HepG2 (cell line): ENCODE measurements at regions not wholly inside any gene's neighbourhood (a gene's known extent, or its start where the extent isn't known, plus 50 kb on each side); places are given as distances from the start of the nearest gene placed in this dataset.

Experiments
- ADNP ChIP-seq: sonication (generic); formaldehyde crosslinking; IDR thresholded peaks from 2 replicates; pipeline ENCODE4 v1.4.0; 2020; ENCODE audit warnings: missing genetic modification reagents
- CTCF ChIP-seq: sonication (generic); formaldehyde crosslinking; IDR thresholded peaks from 2 replicates; pipeline ENCODE4 v1.5.0; 2020; ENCODE audit warnings: mild to moderate bottlenecking, missing genetic modification reagents, moderate library complexity
- NPAS2 ChIP-seq: sonication (generic); formaldehyde crosslinking; IDR thresholded peaks from 2 replicates; pipeline ENCODE4 v1.8.0; 2022; ENCODE audit warnings: mild to moderate bottlenecking, missing genetic modification reagents, borderline replicate concordance

GRCh38 chr6:154919806-154920205 is 75.3 kb upstream of the TIAM2 start:
- TF ChIP-seq CTCF (CRISPR knock-in tag) = no peak
- TF ChIP-seq ADNP (CRISPR knock-in tag) = no peak
- no peak for TF ChIP-seq NPAS2
